LHCN-M2 (cell line): ENCODE measurements at regions not wholly inside any gene's neighbourhood (a gene's known extent, or its start where the extent isn't known, plus 50 kb on each side); places are given as distances from the start of the nearest gene placed in this dataset.

Experiments
- DNase-seq: peaks from one replicate; pipeline ENCODE4 v3.0.0-alpha.2; 2012; ENCODE audit warnings: low read depth

GRCh38 chr12:30025317-30025716 is 241.6 kb upstream of the TMTC1 start:
- DNase-seq, result no peak

GRCh38 chr12:30023186-30023585 is 239.4 kb upstream of the TMTC1 start:
- DNase-seq, result no peak

GRCh38 chr12:30021051-30021833 is 237.5 kb upstream of the TMTC1 start:
- DNase-seq, result no peak

GRCh38 chr12:30019366-30020140 is 235.8 kb upstream of the TMTC1 start:
- DNase-seq, result peak; percentile 19

GRCh38 chr12:30016540-30017055 is 232.9 kb upstream of the TMTC1 start:
- no peak for DNase-seq

- no peak for DNase-seq
Observed at GRCh38 chr12:30015631-30016337, 232.0 kb upstream of the TMTC1 start.

- no peak for DNase-seq
Observed at GRCh38 chr12:30014991-30015390, 231.2 kb upstream of the TMTC1 start.

GRCh38 chr12:30012816-30013450 is 229.2 kb upstream of the TMTC1 start:
- no peak for DNase-seq

- DNase-seq, result no peak
Observed at GRCh38 chr12:30010071-30011052, 226.6 kb upstream of the TMTC1 start.

GRCh38 chr12:30006021-30006420 is 222.3 kb upstream of the TMTC1 start:
- no peak for DNase-seq

- no peak for DNase-seq
Observed at GRCh38 chr12:30003321-30003720, 219.6 kb upstream of the TMTC1 start.

GRCh38 chr12:30002677-30003076 is 218.9 kb upstream of the TMTC1 start:
- no peak for DNase-seq

GRCh38 chr12:30000401-30000800 is 216.7 kb upstream of the TMTC1 start:
- no peak for DNase-seq

GRCh38 chr12:29996993-29997392 is 213.3 kb upstream of the TMTC1 start:
- DNase-seq, result no peak

GRCh38 chr12:29992366-29992765 is 208.6 kb upstream of the TMTC1 start:
- no peak for DNase-seq

- DNase-seq, result no peak
Observed at GRCh38 chr12:29991924-29992323, 208.2 kb upstream of the TMTC1 start.

GRCh38 chr12:29990971-29991370 is 207.2 kb upstream of the TMTC1 start:
- no peak for DNase-seq

GRCh38 chr12:29983851-29984250 is 200.1 kb upstream of the TMTC1 start:
- no peak for DNase-seq

GRCh38 chr12:29980304-29980703 is 196.6 kb upstream of the TMTC1 start:
- DNase-seq, result no peak

GRCh38 chr12:29971446-29971845 is 187.7 kb upstream of the TMTC1 start:
- DNase-seq, result no peak
